Ovary (tissue), 3 donors: ENCODE measurements at regions not wholly inside any gene's neighbourhood (a gene's known extent, or its start where the extent isn't known, plus 50 kb on each side); places are given as distances from the start of the nearest gene placed in this dataset.

Source experiments
- EP300 ChIP-seq: sonication (generic); formaldehyde crosslinking; IDR thresholded peaks from one replicate; pipeline ENCODE4 v1.6.1; 2017; ENCODE audit warnings: antibody characterized with exemption
- POLR2A ChIP-seq: fragments of 450-650 bp; IDR thresholded peaks from one replicate; pipeline ENCODE4 v1.6.1; 2017; ENCODE audit warnings: antibody characterized with exemption, mild to moderate bottlenecking, moderate library complexity
- TF ChIP-seq, protein P1 (sequence below), 3 donors: fragments of 450-650 bp in 2 of 3; fragments of 200-600 bp in 1 of 3; IDR thresholded peaks; one replicate each; pipeline versions ENCODE4 v1.5.1 to v1.8.0; 2016 to 2022; ENCODE audit warnings: antibody characterized with exemption in 3 of 3, mild to moderate bottlenecking in 1 of 3
- donor health status: DM: no; HTN: no; CAD: no.

GRCh38 chr11:119473226-119473625 is 50.3 kb upstream of the THY1 start:
- no peak for TF ChIP-seq POLR2A
- TF ChIP-seq, protein P1, sequence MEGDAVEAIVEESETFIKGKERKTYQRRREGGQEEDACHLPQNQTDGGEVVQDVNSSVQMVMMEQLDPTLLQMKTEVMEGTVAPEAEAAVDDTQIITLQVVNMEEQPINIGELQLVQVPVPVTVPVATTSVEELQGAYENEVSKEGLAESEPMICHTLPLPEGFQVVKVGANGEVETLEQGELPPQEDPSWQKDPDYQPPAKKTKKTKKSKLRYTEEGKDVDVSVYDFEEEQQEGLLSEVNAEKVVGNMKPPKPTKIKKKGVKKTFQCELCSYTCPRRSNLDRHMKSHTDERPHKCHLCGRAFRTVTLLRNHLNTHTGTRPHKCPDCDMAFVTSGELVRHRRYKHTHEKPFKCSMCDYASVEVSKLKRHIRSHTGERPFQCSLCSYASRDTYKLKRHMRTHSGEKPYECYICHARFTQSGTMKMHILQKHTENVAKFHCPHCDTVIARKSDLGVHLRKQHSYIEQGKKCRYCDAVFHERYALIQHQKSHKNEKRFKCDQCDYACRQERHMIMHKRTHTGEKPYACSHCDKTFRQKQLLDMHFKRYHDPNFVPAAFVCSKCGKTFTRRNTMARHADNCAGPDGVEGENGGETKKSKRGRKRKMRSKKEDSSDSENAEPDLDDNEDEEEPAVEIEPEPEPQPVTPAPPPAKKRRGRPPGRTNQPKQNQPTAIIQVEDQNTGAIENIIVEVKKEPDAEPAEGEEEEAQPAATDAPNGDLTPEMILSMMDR (IDR thresholded peaks at IDR 0.05), result no peak
- TF ChIP-seq EP300, result no peak
